NCI-H2081 (cell line): ENCODE measurements at regions not wholly inside any gene's neighbourhood (a gene's known extent, or its start where the extent isn't known, plus 50 kb on each side); places are given as distances from the start of the nearest gene placed in this dataset.

ENCODE experiments used
- DNase-seq, 2 experiments: peaks; one replicate each; lab custom pipeline; 2025; lab: John Stamatoyannopoulos, UW

DNA sequence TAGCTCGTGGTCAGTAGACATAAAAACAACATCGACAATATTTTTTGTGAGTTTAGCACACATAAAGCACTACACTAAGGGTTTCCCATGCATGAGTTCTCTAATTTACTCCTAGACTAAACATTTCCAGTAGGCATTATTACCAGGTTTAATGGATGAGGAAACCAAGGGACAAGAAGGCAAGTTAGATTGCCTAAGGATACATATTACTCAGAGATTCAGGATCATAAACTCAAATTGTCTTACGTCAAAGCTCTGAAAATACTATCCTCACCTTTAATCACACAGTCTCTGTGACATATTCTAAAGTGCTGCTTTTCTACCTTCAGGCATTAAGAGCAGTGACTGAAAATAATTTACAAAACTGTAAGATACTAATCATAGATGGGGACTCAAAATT lies 655.3 kb downstream of the SLC16A7 start:
- DNase-seq, result no peak

DNA sequence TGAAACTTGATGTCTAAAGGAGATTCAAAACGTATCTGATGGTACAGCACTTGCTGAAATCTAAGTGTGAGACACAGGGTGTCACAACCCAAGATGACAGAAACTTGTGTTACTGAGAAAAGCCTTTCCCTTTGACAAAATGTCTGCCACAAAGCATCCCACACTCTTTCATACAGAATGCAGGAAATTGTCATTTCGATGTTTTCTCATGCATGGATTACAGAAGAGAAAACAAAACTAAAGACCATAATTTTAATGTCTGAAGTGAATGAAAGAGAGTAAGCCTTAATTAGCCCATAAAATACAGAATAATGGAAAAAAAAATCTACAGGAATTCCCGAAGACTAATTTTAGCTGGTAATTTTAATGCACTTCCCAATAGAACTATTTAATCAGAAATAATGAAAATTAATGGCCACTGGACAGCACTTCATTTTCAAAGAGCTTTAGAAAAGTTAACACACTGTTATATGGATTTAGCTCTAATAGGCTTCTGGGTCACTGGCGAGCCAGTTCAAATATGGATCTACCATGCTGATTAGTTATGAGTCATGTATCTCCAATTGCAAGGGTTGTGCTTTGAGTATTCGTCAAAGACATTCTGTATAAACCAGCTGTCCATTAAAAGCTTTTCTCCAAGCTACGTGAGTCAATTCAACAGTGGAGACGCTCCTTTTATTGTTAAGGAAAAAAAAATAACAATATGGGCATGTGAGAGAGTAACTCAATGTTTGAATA lies 656.7 kb downstream of the SLC16A7 start:
- no peak for DNase-seq

DNA sequence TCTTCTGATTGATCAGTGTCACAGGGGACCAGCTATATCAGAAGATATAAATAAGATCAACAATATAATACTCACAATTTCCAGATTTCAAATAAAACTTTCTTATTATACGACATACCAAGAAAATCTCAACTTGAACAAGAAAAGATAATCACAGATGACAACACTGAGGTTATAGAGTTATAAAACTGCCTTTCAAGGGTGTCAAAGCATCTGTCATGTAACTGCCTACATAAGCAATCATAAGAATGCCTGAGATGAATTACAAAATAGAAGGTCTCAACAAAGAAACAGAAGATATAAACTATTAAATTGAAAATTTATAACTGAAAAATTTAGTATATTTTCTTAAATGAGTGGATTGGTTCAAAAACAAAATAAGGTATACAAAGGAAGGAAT lies 659.2 kb downstream of the SLC16A7 start:
- DNase-seq, result no peak

DNA sequence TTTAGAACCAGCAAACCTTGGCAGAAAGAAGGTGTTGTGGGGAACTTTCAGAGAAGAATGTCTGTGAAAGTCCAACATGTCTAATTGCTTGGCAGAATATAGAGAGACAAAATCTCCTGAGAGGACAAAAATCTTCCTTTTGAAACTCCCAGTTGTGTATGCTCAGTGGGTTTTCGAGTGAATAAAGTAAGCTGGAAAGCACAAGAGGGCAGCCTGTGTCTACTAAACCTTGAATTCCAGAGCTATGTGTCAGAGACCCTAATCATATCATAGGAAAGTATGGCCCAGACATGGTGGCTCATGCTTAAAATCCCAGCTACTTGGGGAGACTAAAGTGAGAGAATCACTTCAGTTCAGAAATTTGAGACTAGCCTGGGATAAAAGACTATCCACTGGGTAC lies 661.2 kb downstream of the SLC16A7 start:
- DNase-seq, result no peak

DNA sequence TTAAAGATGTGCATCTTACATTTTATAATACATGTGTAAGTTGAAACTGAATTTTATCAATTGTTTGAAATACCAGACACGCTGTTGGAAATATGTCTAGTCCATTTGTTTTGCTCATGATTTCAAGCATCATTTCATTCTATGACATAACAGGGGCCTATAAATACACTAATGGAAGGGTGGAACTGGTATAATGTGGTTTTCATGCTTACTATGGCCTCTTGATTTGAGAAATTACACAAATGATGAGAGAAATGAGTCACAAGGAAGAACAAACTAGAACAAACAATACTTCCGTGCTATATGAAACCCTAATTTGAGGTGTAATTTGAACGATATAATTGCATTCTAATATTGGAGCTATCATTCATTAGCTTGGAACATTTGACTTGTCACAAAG lies 663.4 kb downstream of the SLC16A7 start:
- DNase-seq, result peak in 1 of 2 experiments; percentile 39

DNA sequence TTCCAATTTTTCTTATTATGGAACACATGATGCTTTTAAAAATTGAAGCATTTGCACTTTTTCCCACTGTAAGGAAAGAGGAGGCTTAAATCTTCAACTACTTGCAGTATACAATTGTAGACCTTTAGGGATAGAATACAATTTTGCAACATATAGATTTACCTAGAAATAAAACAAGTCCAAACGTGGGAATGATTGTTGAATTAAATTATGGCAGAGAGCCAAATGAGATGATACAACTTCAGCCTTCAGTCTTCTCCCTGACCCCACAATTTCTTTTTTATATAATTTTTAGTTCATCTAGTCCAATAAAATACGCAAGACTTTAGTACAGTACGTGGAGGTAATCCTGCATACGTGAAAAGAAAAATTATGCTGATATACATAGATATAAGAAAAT lies 666.5 kb downstream of the SLC16A7 start:
- DNase-seq, result no peak

DNA sequence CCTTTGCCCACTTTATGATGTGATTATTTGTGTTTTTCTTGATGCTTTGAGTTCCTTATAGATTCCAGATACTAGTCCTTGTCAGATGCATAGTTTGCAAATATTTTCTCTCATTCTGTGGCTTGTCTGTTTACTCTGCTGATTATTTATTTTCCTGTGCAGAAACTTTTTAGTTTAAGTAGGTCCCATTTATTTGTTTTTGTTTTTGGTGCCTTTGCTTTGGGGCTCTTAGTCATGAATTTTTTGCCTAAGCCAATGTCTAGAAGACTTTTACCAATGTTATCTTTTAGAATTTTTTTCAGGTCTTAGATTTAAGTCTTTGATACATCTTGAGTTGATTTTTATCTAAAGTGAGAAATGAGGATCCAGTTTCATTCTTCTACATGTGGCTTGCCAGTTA lies 667.3 kb downstream of the SLC16A7 start:
- DNase-seq, result no peak

DNA sequence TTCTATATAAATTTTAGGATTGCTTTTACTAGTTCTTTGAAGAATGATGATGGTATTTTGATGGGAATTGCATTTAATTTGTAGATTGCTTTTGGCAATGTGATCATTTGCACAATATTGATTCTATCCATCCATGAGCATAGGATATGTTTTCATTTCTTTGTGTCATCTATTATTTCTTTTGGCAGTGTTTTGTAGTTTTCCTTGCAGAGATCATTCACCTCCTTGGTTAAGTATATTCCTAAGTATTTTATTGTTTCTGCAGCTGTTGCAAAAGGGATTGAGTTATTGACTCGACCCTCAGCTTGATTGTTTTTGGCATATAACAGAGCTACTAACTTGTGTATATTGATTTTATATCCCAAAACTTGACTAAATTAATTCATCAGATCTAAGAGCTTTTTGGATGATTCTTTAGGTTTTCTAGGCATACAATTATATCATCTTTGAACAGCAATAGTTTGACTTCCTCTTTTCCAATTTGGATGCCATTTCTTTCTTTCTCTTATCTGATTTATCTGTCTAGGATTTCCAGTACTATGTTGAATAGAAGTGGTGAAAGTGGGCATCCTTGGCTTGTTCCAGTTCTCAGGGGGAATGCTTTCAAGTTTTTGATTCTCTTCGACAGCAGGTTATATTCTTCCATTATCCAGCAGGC lies 668.1 kb downstream of the SLC16A7 start:
- no peak for DNase-seq

DNA sequence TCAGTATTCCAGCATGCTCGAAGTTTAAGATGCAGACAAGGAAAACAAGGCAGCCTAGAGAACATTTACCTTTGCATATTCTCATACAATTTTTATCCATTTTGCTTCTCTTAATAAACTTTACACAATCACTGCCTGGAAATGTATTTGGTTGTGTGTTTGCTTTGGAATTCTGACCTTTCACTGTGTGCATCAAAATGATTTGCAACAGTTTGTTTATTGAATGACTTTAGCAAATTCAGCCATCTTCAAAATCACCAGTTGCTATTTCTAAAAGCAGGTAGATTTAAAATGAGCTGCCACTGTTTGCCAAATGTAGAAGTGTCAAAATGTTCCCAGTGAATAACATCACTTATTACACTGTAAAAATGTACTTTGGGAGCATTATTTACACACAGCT lies 669.9 kb downstream of the SLC16A7 start:
- no peak for DNase-seq

DNA sequence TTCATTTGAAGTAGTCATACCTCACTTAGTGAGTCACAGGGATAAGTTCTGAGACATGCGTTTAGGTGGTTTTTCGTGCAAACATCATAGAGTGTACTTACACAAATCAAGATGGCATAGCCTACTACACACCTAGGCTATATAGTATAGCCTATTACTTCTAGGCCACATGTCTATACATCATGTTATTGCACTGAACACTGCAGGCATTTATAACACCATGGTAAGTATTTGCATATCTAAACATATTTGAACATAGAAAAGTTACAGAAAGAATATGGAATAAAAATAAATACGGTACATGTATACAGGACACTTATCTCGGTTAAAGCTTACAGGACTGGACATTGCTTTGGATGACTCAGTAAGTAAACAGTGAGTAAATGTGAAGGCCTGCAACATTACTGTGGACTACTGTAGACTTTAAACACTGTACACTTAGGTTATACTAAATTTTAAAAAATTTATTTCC lies 670.6 kb downstream of the SLC16A7 start:
- DNase-seq, result no peak

DNA sequence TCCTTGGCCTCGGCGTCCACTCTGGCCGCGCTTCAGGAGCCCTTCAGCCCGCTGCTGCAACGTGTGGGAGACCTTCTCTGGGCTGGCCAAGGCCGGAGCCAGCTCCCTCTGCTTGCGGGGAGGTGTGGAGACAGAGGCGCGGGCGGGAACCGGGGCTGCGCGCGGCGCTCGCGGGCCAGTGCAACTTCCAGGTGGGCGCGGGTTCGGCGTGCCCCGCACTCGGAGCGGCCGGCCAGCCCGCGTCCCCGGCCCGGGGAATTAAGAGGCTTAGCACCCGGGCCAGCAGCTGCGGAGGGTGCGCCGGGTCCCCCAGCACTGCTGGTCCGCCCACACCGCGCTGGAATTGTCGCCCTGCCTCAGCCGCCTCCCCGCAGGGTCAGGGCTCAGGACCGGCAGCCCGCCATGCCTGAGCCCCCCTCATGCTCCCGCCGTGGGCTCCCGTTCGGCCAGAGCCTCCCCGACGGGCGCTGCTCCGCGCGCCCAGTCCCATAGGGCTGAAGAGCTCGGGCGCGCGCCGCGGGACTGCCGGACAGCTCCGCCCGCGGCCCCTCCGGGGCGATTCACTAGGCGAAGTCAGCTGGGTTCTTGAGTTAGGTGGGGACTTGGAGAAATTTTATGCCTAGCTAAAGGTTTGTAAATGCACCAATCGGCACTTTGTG lies 673.9 kb downstream of the SLC16A7 start:
- DNase-seq, result no peak

DNA sequence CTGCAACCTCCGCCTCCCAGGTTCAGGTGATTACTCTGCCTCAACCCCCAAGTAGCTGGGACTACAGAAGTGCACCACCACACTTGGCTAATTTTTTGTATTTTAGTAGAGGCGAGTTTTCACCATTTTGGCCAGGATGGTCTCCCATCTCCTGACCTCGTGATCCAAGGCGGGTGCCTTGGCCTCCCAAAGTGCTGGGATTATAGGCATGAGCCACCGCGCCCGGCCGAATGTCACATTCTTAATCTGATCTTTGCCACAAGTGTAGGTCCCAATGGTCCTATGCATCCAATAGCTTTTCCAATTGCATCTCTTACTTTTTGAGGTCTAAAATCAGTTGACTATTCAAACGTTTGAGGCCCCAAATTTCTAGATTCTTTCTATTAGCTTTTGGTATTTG lies 676.0 kb downstream of the SLC16A7 start:
- DNase-seq, result no peak

DNA sequence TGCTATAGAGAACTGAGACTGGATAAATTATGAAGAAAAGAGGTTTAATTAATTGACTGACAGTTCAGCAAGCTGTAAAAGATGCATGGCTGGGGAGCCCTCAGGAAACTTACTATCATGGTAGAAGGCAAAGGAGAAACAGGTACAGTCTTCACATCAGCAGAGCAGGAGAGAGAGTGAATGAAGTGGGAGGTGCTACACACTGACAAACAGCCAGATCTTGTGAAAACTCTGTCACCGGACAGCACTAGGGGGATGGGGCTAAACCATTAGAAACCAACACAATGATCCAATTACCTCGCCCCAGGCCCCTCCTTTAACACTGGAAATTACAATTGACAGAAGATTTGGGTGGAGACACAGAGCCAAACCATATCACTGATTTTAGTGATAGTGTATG lies 682.4 kb downstream of the SLC16A7 start:
- DNase-seq, result no peak

DNA sequence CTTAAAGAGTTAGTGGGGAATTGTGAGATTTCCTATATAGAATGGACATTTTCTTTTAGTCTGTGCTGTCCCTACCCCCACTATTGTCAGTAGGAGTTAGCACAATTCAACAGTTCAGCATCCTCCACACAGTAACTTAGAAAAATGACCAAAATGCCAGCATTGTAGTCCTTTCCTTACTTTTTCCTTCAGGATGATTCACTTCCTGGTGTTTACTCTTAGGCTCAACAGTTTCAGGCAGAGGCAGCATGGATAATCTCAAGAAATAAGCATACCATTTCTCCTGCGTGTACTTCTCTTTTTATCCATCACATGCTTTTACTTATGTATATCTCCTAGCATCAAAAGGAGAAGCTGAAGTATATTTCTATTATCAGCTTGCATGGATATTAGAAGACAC lies 683.4 kb downstream of the SLC16A7 start:
- DNase-seq, result no peak

DNA sequence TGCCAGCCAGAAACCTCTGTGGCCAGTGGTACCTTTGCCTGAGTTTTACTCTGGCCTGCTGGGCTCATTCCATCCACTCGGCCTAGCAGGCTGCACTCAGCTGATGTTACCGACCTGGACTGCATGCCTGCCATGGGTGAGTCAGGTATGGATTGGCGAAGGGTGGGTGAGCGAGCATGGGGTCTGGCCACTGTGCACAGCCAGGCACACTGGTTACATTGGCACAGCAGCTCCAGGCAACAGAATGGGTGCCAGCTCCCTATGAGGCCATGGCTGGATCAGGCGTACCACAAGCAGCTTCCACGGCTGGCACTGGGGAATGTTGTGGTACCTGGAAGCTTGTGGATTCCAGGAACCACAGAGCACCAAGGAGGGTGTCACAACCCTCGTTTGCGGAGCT lies 685.7 kb downstream of the SLC16A7 start:
- DNase-seq, result no peak

DNA sequence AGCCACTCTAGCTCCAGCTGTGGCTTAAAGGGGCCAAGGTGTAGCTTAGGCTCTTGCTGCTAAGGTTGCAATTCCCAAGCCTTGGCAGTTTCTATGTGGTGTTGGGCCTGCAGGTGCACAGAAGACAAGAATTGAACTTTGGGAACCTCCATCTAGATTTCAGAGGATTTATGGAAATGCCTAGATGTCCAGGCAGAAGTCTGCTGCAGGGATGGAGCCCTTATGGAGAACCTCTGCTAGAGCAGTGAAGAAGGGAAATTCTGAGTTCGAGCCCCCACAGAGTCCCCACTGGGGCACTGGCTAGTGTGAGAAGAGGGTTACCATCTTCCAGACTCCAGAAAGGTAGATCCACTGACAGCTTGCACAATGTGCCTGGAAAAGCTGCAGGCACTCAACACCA lies 694.7 kb downstream of the SLC16A7 start:
- DNase-seq, result no peak

DNA sequence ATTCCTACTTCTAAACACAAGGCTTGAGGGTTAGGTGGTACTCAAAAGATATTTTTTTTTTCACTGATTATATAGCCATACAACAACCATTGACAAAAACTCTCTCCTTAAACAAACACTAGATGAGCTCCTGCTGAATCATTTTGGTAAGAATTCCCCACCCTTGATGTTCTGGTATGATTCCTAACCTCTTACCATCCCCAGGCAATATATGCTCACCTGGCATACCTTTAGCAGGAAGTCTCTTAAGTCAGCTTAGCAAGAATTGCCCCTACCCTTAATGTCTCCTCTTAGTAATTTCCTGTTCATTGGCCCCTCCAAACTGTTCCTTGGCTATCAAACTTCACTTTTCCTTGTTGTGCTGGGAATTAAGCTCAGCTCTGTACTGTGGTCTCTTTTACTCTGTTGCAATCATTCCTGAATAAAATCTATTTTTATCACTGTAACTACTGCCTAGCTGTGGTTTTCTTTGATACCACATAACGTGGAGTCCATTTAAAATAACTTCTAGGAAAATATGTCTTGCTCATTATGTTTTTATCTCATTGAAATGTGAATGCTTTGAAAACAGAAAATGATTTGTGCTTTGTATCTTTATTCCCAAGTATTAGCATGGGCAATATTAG lies 712.6 kb downstream of the SLC16A7 start:
- no peak for DNase-seq

DNA sequence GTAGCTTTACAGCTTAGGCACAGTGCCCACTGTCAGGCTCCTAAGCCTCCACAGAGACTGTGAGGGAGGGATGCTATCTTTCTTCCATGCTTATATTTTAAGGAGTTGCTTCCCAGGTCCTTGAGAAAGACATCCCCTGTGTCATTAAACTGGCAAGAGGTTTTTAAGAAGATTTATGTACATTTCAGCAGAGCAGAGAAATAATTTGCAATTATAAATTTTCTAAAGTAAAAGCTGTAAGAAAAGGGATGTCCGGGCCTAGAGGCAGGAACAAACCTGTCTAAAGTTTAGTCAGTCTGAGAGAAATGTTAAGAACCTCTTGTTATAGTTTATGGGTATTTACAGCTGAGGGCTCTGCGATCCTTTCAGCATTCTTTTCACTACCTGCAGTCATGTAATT lies 716.1 kb downstream of the SLC16A7 start:
- no peak for DNase-seq

DNA sequence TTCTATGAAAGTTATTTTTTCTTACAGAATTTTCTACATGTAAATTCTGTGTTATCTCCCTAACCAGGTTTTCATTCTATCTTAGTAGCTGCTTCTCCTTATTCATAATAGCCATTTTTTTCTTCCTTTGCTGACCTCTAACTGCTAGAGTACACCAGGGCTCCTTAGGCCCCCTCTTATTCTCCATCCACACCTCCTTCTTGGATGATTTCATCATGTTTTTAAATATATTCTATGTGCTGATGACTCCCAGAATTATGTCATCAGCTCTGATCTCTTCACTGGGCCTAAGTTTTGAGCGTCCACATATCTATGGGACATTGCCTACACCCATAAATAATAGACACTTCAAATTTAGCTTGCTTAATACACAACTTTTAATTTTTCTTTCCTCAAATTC lies 721.5 kb downstream of the SLC16A7 start:
- no peak for DNase-seq

DNA sequence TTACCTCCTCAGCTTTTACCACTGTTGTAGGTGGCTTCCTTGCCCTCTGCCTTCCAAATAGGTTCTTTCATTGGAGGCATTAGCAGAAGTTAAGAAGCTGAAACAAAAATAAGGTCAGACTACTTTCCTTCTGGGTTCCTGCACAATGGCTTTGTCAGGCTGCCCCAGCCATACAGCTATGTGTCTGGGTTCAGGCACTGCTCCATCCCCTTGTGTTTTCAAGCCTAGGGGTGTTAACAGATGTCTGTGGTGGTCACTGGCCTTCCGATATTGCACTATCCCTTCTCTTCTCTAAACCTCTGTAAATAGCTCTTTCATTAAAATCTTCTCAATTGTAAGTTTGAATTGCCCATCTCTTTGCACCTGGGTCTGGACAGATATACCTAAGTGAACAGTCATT lies 728.9 kb downstream of the SLC16A7 start:
- DNase-seq, result no peak

DNA sequence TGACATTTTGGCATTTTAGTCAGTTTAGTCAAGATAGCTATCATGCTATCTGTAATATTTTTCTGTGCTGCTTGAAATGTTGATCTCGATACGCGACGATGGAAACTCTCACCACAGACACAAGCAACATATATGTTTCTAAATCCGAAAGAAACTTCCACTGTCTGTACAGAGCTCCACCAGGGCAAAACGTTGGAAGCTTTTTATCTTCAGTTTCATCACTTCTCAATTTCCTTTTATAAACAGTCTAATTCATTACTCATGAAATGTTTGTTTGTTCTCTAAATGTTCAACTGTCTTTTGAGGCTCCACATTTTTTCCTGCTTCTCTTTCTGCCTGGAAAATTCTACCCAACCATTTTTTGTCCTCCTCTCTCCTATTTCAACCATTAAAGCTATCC lies 737.6 kb downstream of the SLC16A7 start:
- no peak for DNase-seq

DNA sequence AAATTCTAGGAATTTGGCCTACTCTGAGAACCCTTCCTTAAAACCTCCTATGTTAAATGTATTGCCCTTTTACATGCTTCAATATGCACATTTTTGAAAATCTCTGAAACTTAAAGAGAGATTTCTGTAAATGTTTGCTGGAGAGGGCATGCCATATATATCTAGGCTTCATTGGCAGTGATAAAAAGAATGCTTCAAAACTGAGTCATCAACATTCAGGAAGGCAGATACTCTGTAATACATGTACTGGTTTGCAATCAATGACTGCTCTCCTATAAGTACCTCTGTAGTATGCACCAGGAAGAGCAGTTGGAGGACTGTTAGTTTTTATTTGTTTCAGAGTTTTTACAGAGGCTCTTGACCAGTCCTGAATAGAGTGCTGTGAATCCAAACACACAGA lies 739.9 kb downstream of the SLC16A7 start:
- DNase-seq, result no peak
